ENCODE measurements at regions not wholly inside any gene's neighbourhood (a gene's known extent, or its start where the extent isn't known, plus 50 kb on each side); places are given as distances from the start of the nearest gene placed in this dataset.

GRCh38 chr4:124199185-124199584, 513.3 kb downstream of the ANKRD50 start:
- Histone ChIP-seq H3K27me3 (ENCODE audit: insufficient read depth, low read depth, severe bottlenecking) (no peaks in the 10 kb centered on the region), H3K27ac (no peak overlapping the region), H3K9me3 (ENCODE audit: severe bottlenecking) (no peaks in the 10 kb centered on the region), H3K36me3 (no peaks in the 10 kb centered on the region), H3K4me3 (ENCODE audit: low read depth, low read length) (no peak overlapping the region)
- TF ChIP-seq CTCF (IDR thresholded peaks at IDR 0.05; ENCODE audit: low read depth, low read length) = no peak
- no peak for DNase-seq

- Histone ChIP-seq H3K27ac (no peak overlapping the region), H3K4me3 (ENCODE audit: low read depth, low read length) (no peak overlapping the region)
- no peak for DNase-seq
Observed at GRCh38 chr4:124199755-124200154, 512.8 kb downstream of the ANKRD50 start.

GRCh38 chr4:124201636-124202035, 510.9 kb downstream of the ANKRD50 start:
- Histone ChIP-seq H3K36me3 (no peaks in the 10 kb centered on the region), H3K9me3 (ENCODE audit: severe bottlenecking) (no peaks in the 10 kb centered on the region), H3K4me3 (ENCODE audit: low read depth, low read length) (no peak overlapping the region), H3K27me3 (ENCODE audit: insufficient read depth, low read depth, severe bottlenecking) (no peaks in the 10 kb centered on the region), H3K27ac (no peak overlapping the region)
- no peak for TF ChIP-seq CTCF (IDR thresholded peaks at IDR 0.05; ENCODE audit: low read depth, low read length)
- no peak for DNase-seq

More at GRCh38 chr4:124199755-124200154, 512.8 kb downstream of the ANKRD50 start:
- Histone ChIP-seq H3K9me3 (ENCODE audit: severe bottlenecking) (no peaks in the 10 kb centered on the region), H3K36me3 (no peaks in the 10 kb centered on the region), H3K27me3 (ENCODE audit: insufficient read depth, low read depth, severe bottlenecking) (no peaks in the 10 kb centered on the region)
- TF ChIP-seq CTCF (IDR thresholded peaks at IDR 0.05; ENCODE audit: low read depth, low read length) = no peak

- no peak for TF ChIP-seq CTCF (IDR thresholded peaks at IDR 0.05; ENCODE audit: low read depth, low read length)
- no peak overlapping the region for H3K4me3 ChIP-seq (ENCODE audit: low read depth, low read length)
- no peak for DNase-seq
Observed at GRCh38 chr4:124202099-124202498, 510.4 kb downstream of the ANKRD50 start.

GRCh38 chr4:124203613-124204238, 508.8 kb downstream of the ANKRD50 start:
- H3K36me3 ChIP-seq = no peaks in the 10 kb centered on the region
- H3K4me3 ChIP-seq (ENCODE audit: low read depth, low read length) = no peak overlapping the region
- no peaks in the 10 kb centered on the region for H3K27me3 ChIP-seq (ENCODE audit: insufficient read depth, low read depth, severe bottlenecking)
- H3K27ac ChIP-seq = no peak overlapping the region
- no peak for TF ChIP-seq CTCF (IDR thresholded peaks at IDR 0.05; ENCODE audit: low read depth, low read length)
- no peak for DNase-seq
- no peaks in the 10 kb centered on the region for H3K9me3 ChIP-seq (ENCODE audit: severe bottlenecking)

More at GRCh38 chr4:124202099-124202498, 510.4 kb downstream of the ANKRD50 start:
- H3K9me3 ChIP-seq (ENCODE audit: severe bottlenecking) = no peaks in the 10 kb centered on the region
- H3K27ac ChIP-seq = no peak overlapping the region
- no peaks in the 10 kb centered on the region for H3K36me3 ChIP-seq
- no peaks in the 10 kb centered on the region for H3K27me3 ChIP-seq (ENCODE audit: insufficient read depth, low read depth, severe bottlenecking)
